ENCODE measurements at regions not wholly inside any gene's neighbourhood (a gene's known extent, or its start where the extent isn't known, plus 50 kb on each side); places are given as distances from the start of the nearest gene placed in this dataset.
A peak's percentile ranks its signal among the peaks of the same experiment; 100 is the strongest.

- H3K4me1 ChIP-seq (ENCODE audit: low read depth) = peaks cover 5% of the 10 kb centered on the region
- no peak for TF ChIP-seq CTCF (IDR thresholded peaks at IDR 0.05; ENCODE audit: low read depth, low read length)
- no peaks in the 10 kb centered on the region for H3K27me3 ChIP-seq
- no peak for DNase-seq (ENCODE audit: low read depth in 1 of 2, low spot score in 1 of 2)
- no peak overlapping the region for H3K4me3 ChIP-seq
- no peak overlapping the region for H3K27ac ChIP-seq
- H3K36me3 ChIP-seq = no peaks in the 10 kb centered on the region
- H3K9me3 ChIP-seq (ENCODE audit: low read depth) = no peaks in the 10 kb centered on the region
These were observed 152.5 kb upstream of the APCDD1 start for GRCh38 chr18:10301831-10302483.

GRCh38 chr18:10303171-10303570, 151.3 kb upstream of the APCDD1 start:
- DNase-seq (ENCODE audit: low read depth in 1 of 2, low spot score in 1 of 2) = no peak
- H3K36me3 ChIP-seq = no peaks in the 10 kb centered on the region
- TF ChIP-seq CTCF (IDR thresholded peaks at IDR 0.05; ENCODE audit: low read depth, low read length) = no peak
- no peak overlapping the region for H3K27ac ChIP-seq
- H3K27me3 ChIP-seq = no peaks in the 10 kb centered on the region
- H3K4me1 ChIP-seq (ENCODE audit: low read depth) = peaks cover 5% of the 10 kb centered on the region
- no peak overlapping the region for H3K4me3 ChIP-seq
- H3K9me3 ChIP-seq (ENCODE audit: low read depth) = no peaks in the 10 kb centered on the region

- peak in 1 of 2 donors; percentile 83 for DNase-seq (ENCODE audit: low read depth in 1 of 2, low spot score in 1 of 2)
- Histone ChIP-seq H3K36me3 (no peaks in the 10 kb centered on the region), H3K27ac (no peak overlapping the region), H3K9me3 (ENCODE audit: low read depth) (no peaks in the 10 kb centered on the region), H3K4me3 (no peak overlapping the region), H3K27me3 (no peaks in the 10 kb centered on the region), H3K4me1 (ENCODE audit: low read depth) (peaks cover 5% of the 10 kb centered on the region)
- TF ChIP-seq CTCF (IDR thresholded peaks at IDR 0.05; ENCODE audit: low read depth, low read length) = no peak
These were observed 149.6 kb upstream of the APCDD1 start for GRCh38 chr18:10304853-10305252.

GRCh38 chr18:10306779-10307178, 147.7 kb upstream of the APCDD1 start:
- H3K36me3 ChIP-seq = no peaks in the 10 kb centered on the region
- H3K27me3 ChIP-seq = no peaks in the 10 kb centered on the region
- H3K4me1 ChIP-seq (ENCODE audit: low read depth) = peaks cover 5% of the 10 kb centered on the region
- DNase-seq (ENCODE audit: low read depth in 1 of 2, low spot score in 1 of 2) = no peak
- no peak overlapping the region for H3K4me3 ChIP-seq
- TF ChIP-seq CTCF (IDR thresholded peaks at IDR 0.05; ENCODE audit: low read depth, low read length) = no peak
- no peak overlapping the region for H3K27ac ChIP-seq
- no peaks in the 10 kb centered on the region for H3K9me3 ChIP-seq (ENCODE audit: low read depth)

- DNase-seq (ENCODE audit: low read depth in 1 of 2, low spot score in 1 of 2) = no peak
- Histone ChIP-seq H3K36me3 (no peaks in the 10 kb centered on the region), H3K27ac (no peak overlapping the region), H3K4me1 (ENCODE audit: low read depth) (peaks cover 5% of the 10 kb centered on the region), H3K4me3 (no peak overlapping the region), H3K27me3 (no peaks in the 10 kb centered on the region), H3K9me3 (ENCODE audit: low read depth) (no peaks in the 10 kb centered on the region)
- TF ChIP-seq CTCF (IDR thresholded peaks at IDR 0.05; ENCODE audit: low read depth, low read length) = no peak
These were observed 146.3 kb upstream of the APCDD1 start for GRCh38 chr18:10308154-10308553.

Measured in cardiac muscle cell (in vitro differentiated cells and primary cell).